Transverse colon (tissue), 4 donors: ENCODE measurements at regions not wholly inside any gene's neighbourhood (a gene's known extent, or its start where the extent isn't known, plus 50 kb on each side); places are given as distances from the start of the nearest gene placed in this dataset.
"Not testable (repeated sequence)": the region's sequence is repeated elsewhere in the genome, so short reads cannot be mapped to it uniquely, and the experiment has no call there.

Source experiments
- DNase-seq: peaks from one replicate; pipeline ENCODE4 v3.0.0-alpha.2; 2019
- H3K27ac ChIP-seq, 4 donors: fragments of 200-600 bp; sonication (generic); 2 replicates each; pipeline ENCODE4 v1.5.1; 2016 to 2018; ENCODE audit warnings: inconsistent platforms in 4 of 4
- H3K27me3 ChIP-seq: fragments of 200-600 bp; sonication (generic); 2 replicates; pipeline ENCODE4 v1.5.1; 2017; ENCODE audit warnings: inconsistent platforms
- H3K36me3 ChIP-seq, 4 donors: fragments of 200-600 bp; sonication (generic); 2 replicates each; pipeline ENCODE4 v1.5.1; 2017 to 2019; ENCODE audit warnings: inconsistent platforms in 4 of 4
- H3K4me1 ChIP-seq, 4 donors: fragments of 200-600 bp; sonication (generic); 2 replicates each; pipeline ENCODE4 v1.5.1; 2017 to 2020; ENCODE audit warnings: inconsistent platforms in 4 of 4
- H3K4me3 ChIP-seq, 4 donors: fragments of 200-600 bp; sonication (generic); 1 replicate in 1 of 4; 2 replicates in 3 of 4; pipeline versions ENCODE4 v1.5.1 to v1.6.1; 2017 to 2019; ENCODE audit warnings: inconsistent platforms in 4 of 4
- H3K9me3 ChIP-seq, 2 donors: fragments of 200-600 bp; sonication (generic); 2 replicates each; pipeline ENCODE4 v1.5.1; 2017 to 2019; ENCODE audit warnings: inconsistent platforms in 2 of 2
- EP300 ChIP-seq: sonication (generic); formaldehyde crosslinking; IDR thresholded peaks from one replicate; pipeline ENCODE4 v1.6.1; 2017; ENCODE audit warnings: antibody characterized with exemption, low read depth
- POLR2A ChIP-seq: fragments of 450-650 bp; IDR thresholded peaks from one replicate; pipeline ENCODE4 v1.6.1; 2016; ENCODE audit warnings: antibody characterized with exemption, mild to moderate bottlenecking, moderate library complexity
- POLR2AphosphoS5 ChIP-seq, 3 donors: sonication (generic); formaldehyde crosslinking; IDR thresholded peaks; one replicate each; pipeline ENCODE4 v1.6.1; 2016; ENCODE audit warnings: antibody characterized with exemption in 3 of 3
- WGBS, 2 donors: methylation state at CpG; one replicate each; pipeline ENCODE4 v1.1.5; 2018; ENCODE audit warnings: low coverage in 1 of 2; 5-methylcytosine and 5-hydroxymethylcytosine counted together
- in situ Hi-C, 4 donors: fragments of 200-750 bp; cut with MboI; loops; one replicate each; pipeline versions ENCODE4 v1.15.0 to v1.15.1; 2017; ENCODE audit warnings: low sequenced_read_pairs in 3 of 4, low pct_ligation_motif_present in 1 of 4, low pct_unique_long_range_greater_than_20kb in 1 of 4
- intact Hi-C: fragments of 100-400 bp; cut with DNase I; formaldehyde crosslinking; loops from one replicate; pipeline ENCODE4 v1.15.1; 2023; ENCODE audit warnings: low total_unique reads
- TF ChIP-seq, protein P1 (sequence below), 5 experiments: fragments of 200-600 bp in 3 of 5; fragments of 450-650 bp in 2 of 5; sonication (generic) in 3 of 5; IDR thresholded peaks; 1 replicate in 2 of 5; 2 replicates in 3 of 5; pipeline ENCODE4 v1.5.1; 2016 to 2017; ENCODE audit warnings: antibody characterized with exemption in 5 of 5, inconsistent platforms in 3 of 5, mild to moderate bottlenecking in 2 of 5, moderate library complexity in 1 of 5

DNA sequence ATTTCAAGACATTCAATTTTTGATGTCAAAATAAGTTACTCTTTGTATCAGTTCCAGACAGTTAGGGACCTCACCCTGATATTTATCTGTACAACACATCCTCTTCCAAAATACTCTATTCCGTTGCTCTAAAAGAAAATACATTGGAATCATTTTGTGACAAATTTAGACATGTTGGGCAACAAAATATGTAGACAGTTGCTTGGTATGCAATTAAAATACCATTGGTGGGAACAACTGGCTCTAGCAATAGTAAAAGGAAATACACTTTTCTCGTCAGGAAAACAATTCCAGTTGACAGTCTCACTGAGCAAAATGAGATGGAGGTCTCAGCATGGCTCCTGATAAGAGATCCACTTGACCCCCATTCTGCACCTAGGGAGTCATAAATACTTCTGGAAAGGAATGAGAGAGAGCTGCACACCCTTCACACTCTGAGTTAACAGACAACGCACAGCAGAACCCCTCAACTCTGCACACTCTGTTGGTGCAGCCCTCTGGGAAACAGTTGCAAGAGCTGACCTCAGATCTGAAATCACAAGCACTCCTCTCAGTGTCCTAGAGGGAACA is 171.3 kb upstream of the NT5E start:
- no peak overlapping the region for H3K27ac ChIP-seq
- in situ Hi-C loops = no loop called here
- no peaks in the 10 kb centered on the region for H3K4me1 ChIP-seq

DNA sequence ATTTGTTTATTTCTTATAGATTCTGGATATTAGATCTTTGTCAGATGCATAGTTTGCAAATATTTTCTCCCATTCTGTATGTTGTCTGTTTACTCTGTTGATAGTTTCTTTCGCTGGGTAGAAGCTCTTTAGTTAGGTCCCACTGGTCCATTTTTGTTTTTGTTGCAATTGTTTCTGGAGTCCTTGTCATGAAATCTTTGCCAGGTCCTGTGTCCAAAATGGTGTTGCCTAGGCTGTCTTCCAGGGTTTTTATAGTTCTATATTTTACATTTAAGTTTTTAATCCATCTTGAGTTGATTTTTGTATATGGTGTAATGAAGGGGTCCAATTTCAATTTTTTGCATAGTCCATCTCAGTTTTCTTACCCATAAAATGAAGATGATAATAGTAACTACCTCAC is 173.9 kb upstream of the NT5E start:
- intact Hi-C loops, DNase-seq, H3K4me1 ChIP-seq, H3K9me3 ChIP-seq, H3K4me3 ChIP-seq, H3K36me3 ChIP-seq, H3K27ac ChIP-seq, in situ Hi-C loops, H3K27me3 ChIP-seq: not testable (repeated sequence)
- 95% methylated on average over 1 of the region's 1 CpG; no CpG with 5 or more reads in 1 of the 2 donors for whole genome bisulfite sequencing, 2 donors

More for the DNA sequence above, 171.3 kb upstream of the NT5E start:
- Histone ChIP-seq H3K4me3 (no peak overlapping the region), H3K36me3 (no peaks in the 10 kb centered on the region), H3K9me3 (no peaks in the 10 kb centered on the region), H3K27me3 (no peaks in the 10 kb centered on the region)
- DNase-seq = no peak
- intact Hi-C loops = no loop called here
- TF ChIP-seq POLR2AphosphoS5 (IDR thresholded peaks at IDR 0.05) (no peak), POLR2A (no peak), EP300 (no peak)
- TF ChIP-seq, protein P1, sequence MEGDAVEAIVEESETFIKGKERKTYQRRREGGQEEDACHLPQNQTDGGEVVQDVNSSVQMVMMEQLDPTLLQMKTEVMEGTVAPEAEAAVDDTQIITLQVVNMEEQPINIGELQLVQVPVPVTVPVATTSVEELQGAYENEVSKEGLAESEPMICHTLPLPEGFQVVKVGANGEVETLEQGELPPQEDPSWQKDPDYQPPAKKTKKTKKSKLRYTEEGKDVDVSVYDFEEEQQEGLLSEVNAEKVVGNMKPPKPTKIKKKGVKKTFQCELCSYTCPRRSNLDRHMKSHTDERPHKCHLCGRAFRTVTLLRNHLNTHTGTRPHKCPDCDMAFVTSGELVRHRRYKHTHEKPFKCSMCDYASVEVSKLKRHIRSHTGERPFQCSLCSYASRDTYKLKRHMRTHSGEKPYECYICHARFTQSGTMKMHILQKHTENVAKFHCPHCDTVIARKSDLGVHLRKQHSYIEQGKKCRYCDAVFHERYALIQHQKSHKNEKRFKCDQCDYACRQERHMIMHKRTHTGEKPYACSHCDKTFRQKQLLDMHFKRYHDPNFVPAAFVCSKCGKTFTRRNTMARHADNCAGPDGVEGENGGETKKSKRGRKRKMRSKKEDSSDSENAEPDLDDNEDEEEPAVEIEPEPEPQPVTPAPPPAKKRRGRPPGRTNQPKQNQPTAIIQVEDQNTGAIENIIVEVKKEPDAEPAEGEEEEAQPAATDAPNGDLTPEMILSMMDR (IDR thresholded peaks at IDR 0.05) = no peak
- WGBS, 2 donors = 33 to 44% methylated on average over 1 to 3 of the region's 3 CpGs

DNA sequence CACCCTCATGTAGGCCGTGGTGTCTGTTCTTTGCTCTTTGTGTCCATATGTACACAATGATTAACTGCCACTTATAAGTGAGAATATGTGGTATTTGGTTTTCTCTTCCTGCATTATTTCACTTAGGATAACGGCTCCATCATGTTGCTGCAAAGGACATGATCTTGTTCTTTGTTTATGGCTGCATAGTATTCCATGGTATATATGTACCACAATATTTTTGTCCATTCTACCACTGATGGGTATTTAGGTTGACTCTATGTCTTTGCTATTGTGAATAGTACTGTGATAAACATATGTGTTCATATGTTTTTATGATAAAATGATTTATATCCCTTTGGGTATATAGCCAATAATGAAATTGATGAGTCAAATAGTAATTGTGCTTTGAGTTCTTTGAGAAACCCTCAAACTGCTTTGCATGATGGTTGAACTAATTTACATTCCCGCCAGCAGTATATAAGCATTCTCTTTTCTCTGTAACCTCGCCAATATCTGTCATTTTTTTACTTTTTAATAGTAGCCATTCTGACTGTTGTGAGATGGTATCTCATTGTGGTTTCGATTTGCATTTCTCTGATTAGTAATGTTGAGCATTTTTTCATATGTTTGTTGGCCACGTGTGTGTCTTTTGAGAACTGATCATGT is 174.4 kb upstream of the NT5E start:
- DNase-seq = no peak
- 56 to 63% methylated on average over 6 of the region's 6 CpGs for WGBS, 2 donors
- no peak for TF ChIP-seq POLR2AphosphoS5 (IDR thresholded peaks at IDR 0.05)
- no peak for TF ChIP-seq EP300
- no peak for TF ChIP-seq POLR2A
- TF ChIP-seq, protein P1 (IDR thresholded peaks at IDR 0.05) = no peak
- H3K36me3 ChIP-seq = no peaks in the 10 kb centered on the region
- H3K27ac ChIP-seq = no peak overlapping the region
- H3K27me3 ChIP-seq = no peaks in the 10 kb centered on the region
- in situ Hi-C loops = no loop called here
- no peaks in the 10 kb centered on the region for H3K4me1 ChIP-seq
- no peak overlapping the region for H3K4me3 ChIP-seq
- intact Hi-C loops = no loop called here
- no peaks in the 10 kb centered on the region for H3K9me3 ChIP-seq

DNA sequence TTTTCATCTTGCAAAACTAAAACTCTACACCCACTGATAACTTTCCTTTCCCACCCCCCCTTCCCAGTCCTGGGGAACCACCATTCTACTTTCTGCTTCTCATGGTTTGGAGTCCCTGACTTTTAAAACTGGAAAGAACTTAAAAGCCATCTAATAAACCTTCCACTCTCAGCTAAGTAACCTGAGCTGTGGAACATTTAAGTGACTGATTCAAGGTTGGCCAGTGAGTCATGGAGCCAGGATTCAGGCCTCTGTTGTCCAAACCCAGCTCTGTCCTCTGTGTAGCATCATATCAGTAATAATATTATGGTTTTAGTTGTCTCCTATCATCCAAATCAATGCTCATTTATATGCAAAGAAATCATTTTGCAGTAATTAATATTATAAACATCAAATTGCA is 176.0 kb upstream of the NT5E start:
- H3K27ac ChIP-seq = no peak overlapping the region
- H3K27me3 ChIP-seq = no peaks in the 10 kb centered on the region
- intact Hi-C loops = no loop called here
- TF ChIP-seq POLR2A = no peak
- TF ChIP-seq, protein P1 (IDR thresholded peaks at IDR 0.05) = no peak
- no peak for TF ChIP-seq EP300
- TF ChIP-seq POLR2AphosphoS5 (IDR thresholded peaks at IDR 0.05) = no peak
- no peak for DNase-seq
- no peaks in the 10 kb centered on the region for H3K4me1 ChIP-seq
- H3K4me3 ChIP-seq = no peak overlapping the region
- in situ Hi-C loops = no loop called here
- H3K36me3 ChIP-seq = no peaks in the 10 kb centered on the region
- no peaks in the 10 kb centered on the region for H3K9me3 ChIP-seq

DNA sequence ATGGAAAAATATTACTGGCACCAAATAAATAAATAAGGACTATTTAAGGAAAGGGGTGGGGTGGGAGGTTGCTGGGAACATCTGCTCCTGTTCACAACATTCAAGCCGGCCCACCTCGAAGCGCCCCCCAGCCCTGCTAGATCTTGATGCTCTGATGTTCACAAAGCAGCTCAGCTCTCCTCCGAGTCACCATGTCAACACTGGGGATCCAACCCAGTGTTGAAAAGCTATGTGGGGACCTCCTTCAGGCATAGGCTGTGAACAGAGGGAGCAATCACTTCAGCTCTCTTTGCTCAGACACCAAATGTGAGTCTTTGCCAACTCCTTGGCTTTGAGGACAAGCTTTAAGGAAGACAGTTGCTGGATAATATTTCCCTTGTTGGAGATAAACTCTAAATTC is 176.8 kb upstream of the NT5E start:
- WGBS, 2 donors = 68% methylated on average over 3 to 4 of the region's 4 CpGs
- no peak for TF ChIP-seq POLR2A
- TF ChIP-seq POLR2AphosphoS5 (IDR thresholded peaks at IDR 0.05) = no peak
- TF ChIP-seq, protein P1 (IDR thresholded peaks at IDR 0.05) = no peak
- no peak for TF ChIP-seq EP300
- Histone ChIP-seq H3K4me3 (no peak overlapping the region), H3K27me3 (no peaks in the 10 kb centered on the region), H3K4me1 (no peaks in the 10 kb centered on the region), H3K9me3 (no peaks in the 10 kb centered on the region), H3K27ac (no peak overlapping the region), H3K36me3 (no peaks in the 10 kb centered on the region)
- no peak for DNase-seq
- intact Hi-C loops = no loop called here
- in situ Hi-C loops = no loop called here
